Activated CD4-positive, alpha-beta T cell treated with anti-CD3 and anti-CD28 coated beads, Interleukin-2, amount 50 U/mL, for 24 hours (primary cell): ENCODE measurements at regions not wholly inside any gene's neighbourhood (a gene's known extent, or its start where the extent isn't known, plus 50 kb on each side); places are given as distances from the start of the nearest gene placed in this dataset.
"Not testable (repeated sequence)": the region's sequence is repeated elsewhere in the genome, so short reads cannot be mapped to it uniquely, and the experiment has no call there.

Source experiments
- DNase-seq, 2 donors: peaks; one replicate each; pipeline ENCODE4 v3.0.0-alpha.2; 2020; ENCODE audit warnings: low read depth in 1 of 2, low spot score in 1 of 2

DNA sequence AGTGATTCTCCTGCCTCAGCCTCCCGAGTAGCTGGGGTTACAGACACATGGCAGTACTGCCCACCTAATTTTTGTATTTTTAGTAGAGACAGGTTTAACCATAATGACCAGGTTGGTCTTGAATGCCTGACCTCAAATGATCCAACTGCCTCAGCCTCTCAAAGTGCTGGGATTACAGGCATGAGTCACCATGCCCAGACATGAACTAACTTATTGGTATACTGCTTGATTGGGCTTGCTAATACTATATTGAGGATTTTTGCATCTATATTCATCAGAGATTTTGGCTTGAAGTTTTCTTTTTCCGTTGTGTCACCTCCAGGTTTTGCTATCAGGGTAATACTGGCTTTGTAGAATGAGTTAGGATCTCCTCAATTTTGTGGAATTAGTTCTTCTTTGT lies 706.1 kb upstream of the HS6ST1 start:
- no peak for DNase-seq

- DNase-seq = no peak
These were observed 717.3 kb upstream of the HS6ST1 start for GRCh38 chr2:129035992-129036391.

GRCh38 chr2:129043677-129044076 lies 725.0 kb upstream of the HS6ST1 start:
- DNase-seq = not testable (repeated sequence)

GRCh38 chr2:129046475-129046874 lies 727.8 kb upstream of the HS6ST1 start:
- DNase-seq = not testable (repeated sequence)

GRCh38 chr2:129050101-129050500 lies 731.4 kb upstream of the HS6ST1 start:
- DNase-seq = no peak

- no peak for DNase-seq
These were observed 736.6 kb upstream of the HS6ST1 start for GRCh38 chr2:129055242-129055641.

DNA sequence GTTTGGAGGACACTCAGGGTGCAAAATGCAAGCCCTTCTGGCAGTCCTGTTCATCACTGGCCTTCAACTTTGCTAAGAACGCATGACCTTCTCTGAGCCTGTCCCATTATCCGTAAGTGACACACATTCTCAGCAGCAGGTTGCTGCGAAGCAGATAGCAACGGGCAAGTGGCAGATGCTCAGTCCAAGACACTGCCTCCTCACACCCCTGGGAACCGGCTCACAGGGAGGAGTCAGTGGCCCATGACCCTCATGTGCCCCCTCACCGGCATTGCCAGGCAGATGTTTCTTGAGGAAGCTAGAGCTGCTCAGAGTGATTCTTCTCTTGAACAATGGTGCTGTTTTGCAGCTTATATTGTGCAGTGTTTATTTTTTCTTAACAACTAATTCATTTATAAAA lies 737.2 kb upstream of the HS6ST1 start:
- no peak for DNase-seq

- DNase-seq = no peak
These were observed 737.8 kb upstream of the HS6ST1 start for GRCh38 chr2:129056309-129056958.

DNA sequence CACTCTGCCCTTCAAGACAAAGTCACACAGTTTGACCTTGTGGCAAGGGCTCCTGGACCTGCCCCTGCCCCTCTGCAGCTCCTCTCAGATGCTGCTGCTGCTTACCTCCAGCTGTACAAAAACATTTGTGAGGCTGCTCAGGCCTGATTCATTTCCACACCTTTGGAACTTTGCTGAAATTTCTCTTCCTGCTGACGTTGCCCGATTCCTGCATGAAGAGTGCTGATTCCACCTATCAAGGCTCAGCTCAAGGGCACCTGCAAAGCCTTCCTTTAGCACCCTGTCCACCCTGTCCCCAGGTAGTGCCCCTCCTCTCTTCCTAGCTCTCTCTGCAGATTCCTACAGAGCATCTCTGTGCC lies 738.3 kb upstream of the HS6ST1 start:
- no peak for DNase-seq

GRCh38 chr2:129058981-129059380 lies 740.3 kb upstream of the HS6ST1 start:
- DNase-seq = no peak

DNA sequence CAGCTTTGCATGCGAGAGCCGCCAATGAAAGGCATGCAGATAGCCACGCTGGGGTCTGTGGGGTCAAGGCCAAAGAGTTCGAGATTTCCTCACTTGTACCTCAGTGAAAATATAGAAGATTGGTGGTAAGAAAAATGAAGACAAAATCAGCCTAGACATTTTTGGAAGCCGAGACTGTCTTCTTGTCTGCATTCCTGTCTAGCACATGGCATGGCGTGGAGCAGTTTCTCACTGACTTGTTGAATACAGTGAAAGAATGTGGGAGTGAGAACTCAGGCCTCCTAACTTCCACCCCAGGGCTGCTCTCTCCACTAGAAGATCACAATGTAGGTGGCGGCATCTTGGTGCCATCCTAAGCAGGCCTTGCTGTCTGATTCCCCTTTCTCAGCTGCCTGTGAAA lies 740.8 kb upstream of the HS6ST1 start:
- DNase-seq = no peak

GRCh38 chr2:129061069-129061768 lies 742.6 kb upstream of the HS6ST1 start:
- DNase-seq = no peak

DNA sequence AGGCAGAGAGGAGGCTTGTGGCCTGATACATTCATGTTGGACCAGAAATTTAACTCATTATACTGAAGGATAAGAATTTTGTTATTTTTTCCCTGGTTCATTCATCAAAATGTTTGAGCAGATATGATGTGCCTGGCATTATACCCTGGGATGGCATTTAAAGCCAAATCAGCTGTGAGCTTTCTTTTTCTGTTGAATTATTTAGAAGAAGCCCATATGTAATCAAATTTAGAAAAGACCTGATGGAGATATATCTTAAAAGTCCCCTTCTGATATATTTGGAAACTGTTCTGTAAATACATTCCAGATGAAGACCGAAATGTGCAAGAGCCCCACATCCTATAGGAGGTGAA lies 743.1 kb upstream of the HS6ST1 start:
- DNase-seq = no peak

DNA sequence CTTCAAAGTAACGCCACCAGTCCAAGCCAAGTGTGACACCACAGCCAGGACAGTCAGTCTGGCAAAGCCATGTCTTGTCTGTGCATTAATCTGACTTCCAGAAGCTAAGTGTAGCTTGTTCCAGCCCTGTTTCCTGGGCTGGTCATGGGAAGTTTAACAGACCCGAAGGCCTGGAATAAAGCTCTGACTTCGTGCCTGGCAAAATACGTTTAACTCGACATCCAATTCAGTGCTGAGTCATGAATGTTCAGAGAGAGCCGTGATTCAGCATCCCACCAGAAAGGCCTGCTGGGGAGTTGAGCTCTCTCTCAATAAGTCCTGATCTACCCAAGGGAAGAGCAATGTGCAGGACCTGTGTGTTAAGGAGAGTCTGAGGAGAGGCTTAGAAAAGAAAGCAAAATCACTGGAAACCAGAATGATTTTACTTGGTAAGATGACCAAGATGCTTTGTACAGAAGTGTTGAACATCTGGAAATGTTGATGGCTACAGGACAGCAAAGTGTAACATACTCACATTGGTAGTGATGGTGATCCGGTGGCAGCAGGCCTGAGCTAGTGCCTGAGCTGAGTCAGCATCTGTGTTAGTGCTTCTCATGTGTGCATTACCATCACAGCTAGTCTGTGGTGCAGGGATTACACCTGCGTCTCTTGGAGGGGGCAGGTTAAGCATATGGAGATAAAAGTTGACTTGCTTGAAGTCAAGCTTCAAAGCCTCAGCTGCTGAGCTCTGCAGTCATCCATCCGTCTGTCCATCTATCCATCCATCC lies 743.7 kb upstream of the HS6ST1 start:
- no peak for DNase-seq

GRCh38 chr2:129067070-129067469 lies 748.4 kb upstream of the HS6ST1 start:
- no peak for DNase-seq

DNA sequence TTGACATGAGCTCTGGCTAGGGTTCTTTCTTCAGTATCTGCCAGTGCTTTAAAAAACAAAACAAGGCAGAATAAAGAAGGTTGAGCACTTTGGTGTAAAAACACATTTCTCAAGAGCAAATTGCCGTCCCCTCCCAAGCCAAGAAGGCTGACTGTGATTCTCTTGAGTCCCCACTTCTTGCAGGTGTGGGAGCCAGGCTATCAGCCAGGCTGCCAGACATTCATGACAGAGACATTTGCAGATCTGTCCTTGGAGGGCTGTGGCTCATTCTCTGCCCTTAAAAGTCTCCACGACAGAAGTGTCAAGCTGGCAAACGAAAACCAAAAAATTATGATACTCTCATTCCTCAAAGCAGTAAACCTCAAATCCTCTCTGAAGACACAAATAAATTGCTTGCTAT lies 749.3 kb upstream of the HS6ST1 start:
- DNase-seq = no peak

DNA sequence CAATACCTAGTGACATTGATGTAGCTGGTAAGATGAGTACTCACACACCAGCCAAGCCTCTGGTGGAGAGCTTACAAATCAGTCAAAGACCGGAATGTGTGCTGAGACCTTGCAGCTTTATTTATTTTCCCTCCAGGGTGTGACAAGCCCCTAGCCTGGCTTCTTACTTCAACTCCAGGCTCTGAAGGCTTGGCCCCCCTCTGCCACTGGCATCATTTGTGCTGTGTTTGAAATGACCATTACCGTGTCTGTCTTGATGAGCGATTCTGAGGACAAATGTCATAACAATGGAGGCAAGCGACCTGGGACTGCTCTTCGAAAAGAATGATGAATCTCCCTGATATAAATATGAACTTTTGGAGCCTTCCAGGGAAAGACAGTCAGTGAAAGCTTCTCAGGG lies 749.9 kb upstream of the HS6ST1 start:
- DNase-seq = no peak

GRCh38 chr2:129069875-129070594 lies 751.4 kb upstream of the HS6ST1 start:
- no peak for DNase-seq

GRCh38 chr2:129070663-129071062 lies 752.0 kb upstream of the HS6ST1 start:
- no peak for DNase-seq

DNA sequence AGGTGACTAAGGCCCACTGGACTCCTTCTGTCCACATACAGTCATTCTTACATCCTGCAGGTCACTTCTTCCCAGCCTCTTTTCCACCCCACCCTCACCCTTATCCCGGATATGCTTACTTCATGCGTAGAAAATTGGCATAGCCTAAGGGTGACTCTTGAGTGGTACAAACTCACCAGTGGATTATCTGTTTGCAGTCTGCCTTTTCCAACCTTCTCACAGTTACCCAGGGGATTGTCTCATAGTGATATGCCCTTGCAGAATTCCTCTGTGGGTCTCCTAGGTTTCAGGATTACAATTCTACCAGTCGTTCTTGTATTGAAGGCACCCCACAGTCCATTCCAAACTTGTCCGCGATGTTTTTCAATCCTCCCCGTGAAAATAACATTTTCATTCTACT lies 752.9 kb upstream of the HS6ST1 start:
- DNase-seq = no peak

DNA sequence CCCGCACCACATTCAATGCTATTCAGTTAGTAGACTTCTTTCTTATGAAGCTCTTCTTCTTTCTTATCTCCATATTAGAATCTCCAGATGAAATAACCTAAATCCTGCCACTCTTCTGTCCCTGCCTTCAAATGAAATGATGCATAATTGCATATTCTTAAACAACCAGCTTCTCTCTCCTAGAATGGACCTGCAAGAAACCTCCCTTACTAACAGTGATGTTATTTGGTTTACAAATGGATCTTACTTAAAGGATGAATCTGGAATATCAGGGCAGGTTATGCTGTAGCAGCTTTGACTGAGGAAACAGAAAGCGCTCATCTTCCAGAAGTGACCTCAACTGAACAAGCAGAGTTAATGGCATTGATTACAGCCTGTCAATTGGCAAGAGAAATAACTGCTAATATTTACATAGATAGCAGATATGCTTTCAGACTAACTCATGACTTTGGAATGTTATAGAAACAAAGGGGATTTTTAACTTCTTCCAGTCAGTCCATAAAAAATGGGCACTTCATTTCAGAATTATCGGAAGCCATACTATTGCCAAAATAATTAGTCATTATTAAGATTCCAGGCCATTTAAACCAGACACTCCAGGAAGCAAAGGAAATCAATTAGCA lies 755.7 kb upstream of the HS6ST1 start:
- no peak for DNase-seq
